ENCODE measurements at regions not wholly inside any gene's neighbourhood (a gene's known extent, or its start where the extent isn't known, plus 50 kb on each side); places are given as distances from the start of the nearest gene placed in this dataset.

DNA sequence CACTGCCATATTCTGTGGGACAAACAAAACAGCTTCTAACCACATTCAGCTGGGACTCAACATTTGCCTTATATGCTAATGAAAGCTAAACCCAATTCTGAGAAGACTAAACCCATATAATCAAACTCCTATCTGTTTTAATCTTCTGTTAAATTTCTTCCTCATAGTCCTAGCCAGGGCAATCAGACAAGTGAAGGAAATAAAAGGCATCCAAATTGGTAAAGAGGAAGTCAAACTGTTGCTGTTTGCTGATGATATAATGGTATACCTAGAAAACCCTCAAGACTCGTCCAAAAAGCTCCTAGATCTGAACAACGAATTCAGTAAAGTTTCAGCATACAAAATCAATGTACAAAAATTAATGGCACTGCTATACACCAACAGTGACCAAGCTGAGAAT lies 157.1 kb downstream of the PHLDA1 start:
- TF ChIP-seq CTCF (conservative IDR thresholded peaks at IDR 0.05 in 1 of 2, IDR thresholded peaks at IDR 0.05 in 1 of 2; ENCODE audit: low read depth in 1 of 2, low read length in 2 of 2), result no peak
- TF ChIP-seq EZH2 (IDR thresholded peaks at IDR 0.05; ENCODE audit: low read length, missing control alignments), result no peak
